Psoas muscle (tissue), 7 donors: ENCODE measurements at regions not wholly inside any gene's neighbourhood (a gene's known extent, or its start where the extent isn't known, plus 50 kb on each side); places are given as distances from the start of the nearest gene placed in this dataset.
"Not testable (repeated sequence)": the region's sequence is repeated elsewhere in the genome, so short reads cannot be mapped to it uniquely, and the experiment has no call there.

Source experiments
- ATAC-seq, 4 donors: fragments of 200-7000 bp; cut with Tn5 transposase; one replicate each; pipeline ENCODE4 v1.9.1; 2020; ENCODE audit warnings: moderate library complexity in 3 of 4, mild to moderate bottlenecking in 2 of 4
- DNase-seq, 2 donors: peaks; one replicate each; pipeline ENCODE4 v3.0.0-alpha.2; 2020
- H3K27ac ChIP-seq: fragments of 200-600 bp; one replicate; pipeline ENCODE4 v1.8.0; 2022
- H3K27me3 ChIP-seq, 3 donors: fragments of 200-600 bp in 1 of 3; one replicate each; pipeline versions ENCODE4 v1.6.1 to v1.8.0; 2013 to 2022; ENCODE audit warnings: low read length in 2 of 3, mild to moderate bottlenecking in 2 of 3, moderate library complexity in 1 of 3; ENCODE audit not compliant: insufficient read depth in 3 of 3
- H3K36me3 ChIP-seq, 2 donors: fragments of 200-600 bp in 1 of 2; one replicate each; pipeline versions ENCODE4 v1.6.1 to v1.8.0; 2013 to 2022; ENCODE audit warnings: low read depth in 1 of 2, mild to moderate bottlenecking in 1 of 2, moderate library complexity in 1 of 2; ENCODE audit not compliant: insufficient read depth in 1 of 2
- H3K4me1 ChIP-seq: fragments of 200-600 bp; one replicate; pipeline ENCODE4 v1.8.0; 2022
- H3K4me3 ChIP-seq: fragments of 200-600 bp; one replicate; pipeline ENCODE4 v1.8.0; 2022; ENCODE audit warnings: mild to moderate bottlenecking
- H3K9me3 ChIP-seq: fragments of 200-600 bp; one replicate; pipeline ENCODE4 v1.8.0; 2022
- CTCF ChIP-seq: fragments of 200-600 bp; IDR thresholded peaks from one replicate; pipeline ENCODE4 v1.8.0; 2022; ENCODE audit warnings: antibody characterized with exemption
- WGBS, 3 donors: extraction: QIAGEN DNeasy Blood & Tissue Kit; methylation state at CpG; one replicate each; pipeline versions ENCODE4 v1.1.6 to v1.1.7; 2013; 5-methylcytosine and 5-hydroxymethylcytosine counted together
- intact Hi-C, 2 donors: fragments of 100-400 bp; cut with DNase I; formaldehyde crosslinking; loops; one replicate each; pipeline versions ENCODE4 v1.11.0 to v1.14.2; 2022
- donor health status: healthy with polysubstance abuse.
- donor health status: DM: no; HTN: no; CAD: no; lungs with moderate emphysema.
- donor health status: Bipolar disorder and iron deficiency.
- donor health status: healthy.
- donor health status: DM: yes; HTN: yes; CAD: no.
- donor health status: DM: no; HTN: no; CAD: no.
- donor health status: DM: yes; HTN: yes; CAD: no.

DNA sequence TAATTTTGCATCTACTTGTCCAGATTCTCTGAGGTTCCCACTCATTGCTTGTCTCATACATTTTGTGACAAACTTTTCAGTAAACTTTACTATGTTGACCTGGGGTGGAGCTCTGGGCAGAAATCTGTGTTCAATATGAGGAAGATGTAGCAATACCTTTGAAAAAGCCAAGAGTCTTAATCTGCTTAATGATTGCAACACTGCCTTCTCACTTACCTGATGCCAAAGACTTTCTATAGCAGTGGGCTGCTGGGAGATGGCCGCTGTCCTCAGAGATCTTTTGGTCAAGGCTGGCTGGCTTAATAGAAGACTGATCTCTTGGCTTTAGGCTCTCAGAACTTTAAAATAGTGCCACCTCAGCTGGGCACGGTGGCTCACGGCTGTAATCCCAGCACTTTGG lies 70.1 kb upstream of the RBM24 start:
- 26 to 70% (median 29%) methylated on average over 3 of the region's 3 CpGs for WGBS, 3 donors
- peak; percentile 31 to 63 (median 56) for ATAC-seq

GRCh38 chr6:17212546-17213371 lies 68.4 kb upstream of the RBM24 start:
- TF ChIP-seq CTCF = no peak
- intact Hi-C loops = loop anchor here (2.0 to 5.0 kb wide), 2 partner anchors 55 to 64 kb away; no protein-coding TSS in a partner anchor
- Histone ChIP-seq H3K27ac (peak overlapping the region; percentile 89), H3K4me1 (peaks cover 16% of the 10 kb centered on the region), H3K9me3 (peaks cover 10% of the 10 kb centered on the region), H3K4me3 (peak overlapping the region; percentile 26), H3K27me3 (no peaks in the 10 kb centered on the region), H3K36me3 (no peaks in the 10 kb centered on the region)
- ATAC-seq = peak; percentile 60 to 81 (median 76)
- 15 to 24% (median 19%) methylated on average over 13 of the region's 13 CpGs for WGBS, 3 donors
- peak; percentile 23 to 81 for DNase-seq

More for the DNA sequence above, 70.1 kb upstream of the RBM24 start:
- peaks cover 16% of the 10 kb centered on the region for H3K4me1 ChIP-seq
- intact Hi-C loops = loop anchor here in 1 of 2 donors (5.0 kb wide), 1 partner anchor 56 kb away; no protein-coding TSS in a partner anchor
- no peak for DNase-seq
- peaks cover 21% of the 10 kb centered on the region for H3K9me3 ChIP-seq
- H3K36me3 ChIP-seq = no peaks in the 10 kb centered on the region
- H3K4me3 ChIP-seq = peak overlapping the region; percentile 22
- no peaks in the 10 kb centered on the region for H3K27me3 ChIP-seq
- H3K27ac ChIP-seq = peak overlapping the region; percentile 89
- no peak for TF ChIP-seq CTCF

DNA sequence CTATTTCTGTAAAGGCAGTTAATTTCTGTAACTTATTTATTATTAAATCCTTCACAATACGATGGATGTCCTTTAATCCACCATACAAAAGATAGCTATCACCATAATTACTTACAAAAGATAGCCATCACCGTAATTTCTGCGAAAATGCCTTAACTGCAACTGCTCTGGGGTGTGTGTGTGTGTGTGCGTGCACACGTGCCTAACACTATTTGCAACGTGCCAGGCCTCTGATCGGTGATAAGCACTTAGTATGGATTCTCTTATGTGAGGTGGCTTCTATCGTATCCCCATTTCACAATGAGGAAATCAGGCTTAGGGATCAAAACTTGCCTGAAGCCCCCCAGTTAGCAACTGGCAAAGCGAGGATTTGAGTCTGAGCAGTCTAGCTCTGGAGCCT lies 67.1 kb upstream of the RBM24 start:
- 83 to 92% (median 84%) methylated on average over 9 of the region's 9 CpGs for WGBS, 3 donors
- TF ChIP-seq CTCF = no peak
- Histone ChIP-seq H3K27ac (peak overlapping the region; percentile 89), H3K36me3 (no peaks in the 10 kb centered on the region), H3K4me3 (no peak overlapping the region), H3K4me1 (peaks cover 16% of the 10 kb centered on the region), H3K9me3 (peaks cover 10% of the 10 kb centered on the region), H3K27me3 (no peaks in the 10 kb centered on the region)
- intact Hi-C loops = loop anchor here in 1 of 2 donors (5.0 kb wide), 1 partner anchor 53 kb away; no protein-coding TSS in a partner anchor
- ATAC-seq = no peak
- DNase-seq = no peak

DNA sequence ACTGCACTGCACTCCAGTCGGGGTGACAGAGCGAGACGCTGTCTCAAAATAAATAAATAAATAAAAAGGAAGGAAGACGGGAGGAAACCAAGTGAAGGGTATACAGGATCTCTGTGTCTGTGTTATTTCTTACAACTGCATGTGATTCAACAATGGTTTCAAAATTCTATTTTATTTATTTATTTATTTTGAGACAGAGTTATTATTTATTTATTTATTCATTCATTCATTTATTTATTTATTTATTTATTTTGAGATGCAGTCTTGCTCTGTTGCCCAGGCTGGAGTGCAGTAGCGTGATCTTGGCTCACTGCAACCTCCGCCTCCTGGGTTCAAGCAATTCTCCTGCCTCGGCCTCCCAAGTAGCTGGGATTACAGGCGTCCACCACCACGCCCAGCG lies 64.2 kb upstream of the RBM24 start:
- DNase-seq, H3K9me3 ChIP-seq, H3K4me3 ChIP-seq, H3K27ac ChIP-seq, H3K27me3 ChIP-seq, H3K36me3 ChIP-seq, ATAC-seq: not testable (repeated sequence)
- WGBS, 3 donors = 91 to 97% (median 94%) methylated on average over 10 of the region's 10 CpGs
- intact Hi-C loops = loop anchor here in 1 of 2 donors (5.0 kb wide), 1 partner anchor 40 kb away; no protein-coding TSS in a partner anchor
- peaks cover 11% of the 10 kb centered on the region for H3K4me1 ChIP-seq

- no peak for DNase-seq
- no peaks in the 10 kb centered on the region for H3K4me1 ChIP-seq
- H3K27ac ChIP-seq = no peak overlapping the region
Measured at GRCh38 chr6:17218023-17218748, 63.0 kb upstream of the RBM24 start.

More at GRCh38 chr6:17218023-17218748, 63.0 kb upstream of the RBM24 start:
- no peaks in the 10 kb centered on the region for H3K27me3 ChIP-seq
- intact Hi-C loops = loop anchor here in 1 of 2 donors (5.0 kb wide), 1 partner anchor 39 kb away; no protein-coding TSS in a partner anchor
- ATAC-seq = no peak
- H3K4me3 ChIP-seq = no peak overlapping the region
- no peaks in the 10 kb centered on the region for H3K9me3 ChIP-seq
- WGBS, 3 donors = 71 to 83% (median 77%) methylated on average over 6 of the region's 6 CpGs
- no peaks in the 10 kb centered on the region for H3K36me3 ChIP-seq
- no peak for TF ChIP-seq CTCF
